DOHH2 (cell line): ENCODE measurements at regions not wholly inside any gene's neighbourhood (a gene's known extent, or its start where the extent isn't known, plus 50 kb on each side); places are given as distances from the start of the nearest gene placed in this dataset.
"Not testable (repeated sequence)": the region's sequence is repeated elsewhere in the genome, so short reads cannot be mapped to it uniquely, and the experiment has no call there.

ENCODE experiments used
- H3F3A ChIP-seq: fragments of 200-600 bp; sonication (generic), shearing (Covaris generic); 2 replicates; pipeline ENCODE4 v1.6.0; 2016; ENCODE audit warnings: antibody characterized with exemption, mild to moderate bottlenecking; ENCODE audit not compliant: control insufficient read depth, insufficient read depth
- H3K27ac ChIP-seq: fragments of 200-600 bp; sonication (generic); 2 replicates; pipeline ENCODE4 v1.5.1; 2014; ENCODE audit warnings: low read depth, mild to moderate bottlenecking, low read length, moderate library complexity
- H3K27me3 ChIP-seq: fragments of 200-600 bp; sonication (generic); 2 replicates; pipeline ENCODE4 v1.6.1; 2014; ENCODE audit warnings: mild to moderate bottlenecking, low read length, mixed read lengths; ENCODE audit not compliant: control insufficient read depth
- H3K36me3 ChIP-seq: fragments of 200-600 bp; sonication (generic); 2 replicates; pipeline ENCODE4 v1.6.1; 2014; ENCODE audit warnings: mild to moderate bottlenecking, low read length, moderate library complexity, mixed read lengths; ENCODE audit not compliant: control insufficient read depth
- H3K4me1 ChIP-seq: fragments of 200-600 bp; sonication (generic); 2 replicates; pipeline ENCODE4 v1.6.1; 2014; ENCODE audit warnings: mild to moderate bottlenecking, low read length, mixed read lengths; ENCODE audit not compliant: control insufficient read depth
- H3K4me2 ChIP-seq: fragments of 200-600 bp; sonication (generic); 2 replicates; pipeline ENCODE4 v1.6.0; 2014; ENCODE audit warnings: mild to moderate bottlenecking, low read length, moderate library complexity
- H3K4me3 ChIP-seq: fragments of 200-600 bp; sonication (generic); 2 replicates; pipeline ENCODE4 v1.5.1; 2014; ENCODE audit warnings: mild to moderate bottlenecking, low read length, mixed read lengths
- H3K79me2 ChIP-seq: fragments of 200-600 bp; sonication (generic); 2 replicates; pipeline ENCODE4 v1.6.1; 2014; ENCODE audit warnings: mild to moderate bottlenecking, low read length, mixed read lengths; ENCODE audit not compliant: control insufficient read depth
- H3K9me2 ChIP-seq: fragments of 200-600 bp; sonication (generic); replicated peaks from 2 replicates; pipeline ENCODE4 v1.6.1; 2014; ENCODE audit warnings: mild to moderate bottlenecking, low read length, mixed read lengths; ENCODE audit not compliant: control insufficient read depth
- H3K9me3 ChIP-seq: fragments of 200-600 bp; sonication (generic); 2 replicates; pipeline ENCODE4 v1.6.1; 2014; ENCODE audit warnings: antibody characterized with exemption, low read length, mixed read lengths; ENCODE audit not compliant: control insufficient read depth, insufficient read depth
- H4K20me1 ChIP-seq: fragments of 200-600 bp; sonication (generic); 2 replicates; pipeline ENCODE4 v1.6.0; 2014; ENCODE audit warnings: low read depth, mild to moderate bottlenecking, antibody characterized with exemption, low read length, moderate library complexity; ENCODE audit not compliant: control insufficient read depth, insufficient read depth
- CTCF ChIP-seq: fragments of 200-600 bp; sonication (generic); IDR thresholded peaks from one replicate; pipeline ENCODE4 v1.5.1; 2014; ENCODE audit warnings: antibody characterized with exemption, mild to moderate bottlenecking, low read depth, low read length; ENCODE audit not compliant: poor library complexity, severe bottlenecking
- EZH2phosphoT487 ChIP-seq: fragments of 200-600 bp; sonication (generic); IDR thresholded peaks from 2 replicates; pipeline ENCODE4 v1.6.1; 2017; ENCODE audit warnings: borderline replicate concordance, mild to moderate bottlenecking, antibody characterized with exemption, low read length, moderate library complexity, mixed read lengths

- Histone ChIP-seq H3K4me1 (no peaks in the 10 kb centered on the region), H3K27ac (no peak overlapping the region), H3K9me3 (peaks cover 4% of the 10 kb centered on the region; the same call in 1 of the 2 replicates), H3K36me3 (no peaks in the 10 kb centered on the region), H3F3A (no peaks in the 10 kb centered on the region), H3K4me2 (no peak overlapping the region), H3K9me2 (no peaks in the 10 kb centered on the region), H3K79me2 (no peaks in the 10 kb centered on the region), H3K27me3 (no peaks in the 10 kb centered on the region), H4K20me1 (no peaks in the 10 kb centered on the region), H3K4me3 (no peak overlapping the region)
- no peak for TF ChIP-seq EZH2phosphoT487
- no peak for TF ChIP-seq CTCF
Measured at GRCh38 chr6:165766457-165766856, 103.4 kb upstream of the PDE10A start.

DNA sequence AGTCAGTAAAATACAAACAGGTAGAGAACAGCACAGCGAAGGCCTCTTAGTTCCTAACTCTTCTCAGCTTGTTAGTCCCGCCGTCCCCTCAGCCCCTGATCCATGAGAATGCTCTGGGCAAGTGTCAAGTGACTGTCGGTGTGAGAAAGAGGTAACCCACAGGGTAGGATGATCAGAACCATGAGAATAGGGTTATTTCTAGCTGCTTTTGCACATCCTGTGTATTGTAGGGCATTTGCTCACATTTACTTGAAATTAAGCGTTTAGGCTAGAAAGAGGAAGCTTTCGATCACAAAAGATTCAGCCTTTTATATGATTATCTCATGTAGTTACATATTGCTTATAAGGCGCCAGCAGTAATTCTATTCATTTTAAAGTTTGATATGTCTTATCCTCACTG is 103.0 kb upstream of the PDE10A start:
- H3K4me3 ChIP-seq, result no peak overlapping the region
- H3F3A ChIP-seq, result no peaks in the 10 kb centered on the region

GRCh38 chr6:165765256-165765655 is 102.2 kb upstream of the PDE10A start:
- H3K4me2 ChIP-seq, result not testable (repeated sequence)

More for the DNA sequence above, 103.0 kb upstream of the PDE10A start:
- H3K4me2 ChIP-seq, result no peak overlapping the region
- no peaks in the 10 kb centered on the region for H4K20me1 ChIP-seq
- no peaks in the 10 kb centered on the region for H3K36me3 ChIP-seq
- no peaks in the 10 kb centered on the region for H3K9me2 ChIP-seq
- no peaks in the 10 kb centered on the region for H3K79me2 ChIP-seq
- no peaks in the 10 kb centered on the region for H3K27me3 ChIP-seq
- TF ChIP-seq EZH2phosphoT487 (no peak), CTCF (no peak)
- no peaks in the 10 kb centered on the region for H3K4me1 ChIP-seq
- H3K27ac ChIP-seq, result no peak overlapping the region
- H3K9me3 ChIP-seq, result peaks cover 4% of the 10 kb centered on the region; the same call in 1 of the 2 replicates

GRCh38 chr6:165762876-165763275 is 99.8 kb upstream of the PDE10A start:
- H3K9me3 ChIP-seq, result peaks cover 4% of the 10 kb centered on the region; the same call in 1 of the 2 replicates
- H3K4me2 ChIP-seq, result no peak overlapping the region
- H3K4me1 ChIP-seq, result no peaks in the 10 kb centered on the region
- no peaks in the 10 kb centered on the region for H3K79me2 ChIP-seq
- no peaks in the 10 kb centered on the region for H4K20me1 ChIP-seq
- no peaks in the 10 kb centered on the region for H3K36me3 ChIP-seq
- H3K9me2 ChIP-seq, result no peaks in the 10 kb centered on the region
- no peak for TF ChIP-seq CTCF
- TF ChIP-seq EZH2phosphoT487, result no peak
- no peak overlapping the region for H3K27ac ChIP-seq
- no peak overlapping the region for H3K4me3 ChIP-seq
- no peaks in the 10 kb centered on the region for H3K27me3 ChIP-seq
- H3F3A ChIP-seq, result no peaks in the 10 kb centered on the region

More at GRCh38 chr6:165765256-165765655, 102.2 kb upstream of the PDE10A start:
- not testable (repeated sequence) for H3K27me3 ChIP-seq, H3K27ac ChIP-seq, H3K9me2 ChIP-seq, H3F3A ChIP-seq, H3K9me3 ChIP-seq, H3K79me2 ChIP-seq, H3K4me3 ChIP-seq, H4K20me1 ChIP-seq, H3K4me1 ChIP-seq, H3K36me3 ChIP-seq
